ENCODE measurements at regions not wholly inside any gene's neighbourhood (a gene's known extent, or its start where the extent isn't known, plus 50 kb on each side); places are given as distances from the start of the nearest gene placed in this dataset.

DNA sequence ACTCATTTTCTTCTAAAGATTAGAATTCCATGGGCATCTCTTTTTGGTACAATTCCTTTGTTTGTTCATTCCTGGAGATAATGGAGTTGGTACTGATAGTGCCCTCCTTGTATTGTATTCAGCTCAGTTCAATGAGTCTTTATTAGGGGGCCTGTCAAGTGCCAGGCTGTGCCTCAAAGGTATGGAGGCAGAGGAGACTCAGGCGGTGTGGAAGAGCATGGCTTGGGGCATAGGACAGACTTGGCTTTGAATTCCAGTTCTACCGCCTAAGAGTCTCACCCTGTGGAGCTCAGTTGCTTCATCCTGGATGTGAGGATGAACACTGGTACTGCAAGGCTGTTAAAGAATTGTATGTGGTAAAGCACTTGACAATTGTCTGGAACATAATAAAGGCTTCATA, 196.6 kb upstream of the IL12A start:
- Histone ChIP-seq H3K9ac (ENCODE audit: low read depth in 1 of 2, low read length in 2 of 2) (no peak overlapping the region), H3K4me1 (ENCODE audit: control insufficient read depth in 2 of 2, insufficient read depth in 2 of 2, low read length in 2 of 2) (peaks cover 19 to 35% of the 10 kb centered on the region in 2 donors), H3K9me3 (ENCODE audit: control insufficient read depth in 2 of 2, low read length in 2 of 2) (no peaks in the 10 kb centered on the region), H3K36me3 (ENCODE audit: control insufficient read depth in 2 of 2, insufficient read depth in 2 of 2, low read length in 2 of 2) (no peaks in the 10 kb centered on the region), H3K27me3 (ENCODE audit: control insufficient read depth in 2 of 2, insufficient read depth in 2 of 2, low read length in 2 of 2) (no peaks in the 10 kb centered on the region), H3K4me3 (ENCODE audit: low read length in 2 of 2) (no peak overlapping the region), H3K27ac (ENCODE audit: low read depth in 2 of 2, low read length in 2 of 2) (no peak overlapping the region)

DNA sequence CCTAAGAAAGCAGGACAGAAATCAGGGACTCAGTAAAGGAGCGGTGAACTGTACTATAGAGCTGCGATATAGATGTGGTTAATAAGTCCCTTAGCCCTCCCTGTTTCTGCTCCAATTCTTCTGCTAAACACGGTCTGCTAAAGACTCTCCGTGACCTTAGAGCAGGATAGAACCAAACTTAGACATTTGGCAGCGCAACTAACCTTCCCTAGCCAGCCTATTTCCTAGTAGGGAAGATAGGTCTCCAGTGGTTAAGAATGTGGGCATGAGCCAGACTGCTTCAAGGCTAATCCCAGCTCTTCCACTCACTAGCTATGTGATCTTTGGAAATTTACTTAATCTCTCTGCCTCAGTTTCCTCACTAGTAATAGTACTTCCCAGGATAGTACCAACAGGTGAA, 193.6 kb upstream of the IL12A start:
- Histone ChIP-seq H3K36me3 (ENCODE audit: control insufficient read depth in 2 of 2, insufficient read depth in 2 of 2, low read length in 2 of 2) (no peaks in the 10 kb centered on the region), H3K27me3 (ENCODE audit: control insufficient read depth in 2 of 2, insufficient read depth in 2 of 2, low read length in 2 of 2) (no peaks in the 10 kb centered on the region), H3K27ac (ENCODE audit: low read depth in 2 of 2, low read length in 2 of 2) (peak overlapping the region; percentile 39 to 56), H3K4me3 (ENCODE audit: low read length in 2 of 2) (no peak overlapping the region), H3K4me1 (ENCODE audit: control insufficient read depth in 2 of 2, insufficient read depth in 2 of 2, low read length in 2 of 2) (peaks cover 5 to 19% of the 10 kb centered on the region in 2 donors), H3K9ac (ENCODE audit: low read depth in 1 of 2, low read length in 2 of 2) (no peak overlapping the region), H3K9me3 (ENCODE audit: control insufficient read depth in 2 of 2, low read length in 2 of 2) (no peaks in the 10 kb centered on the region)

GRCh38 chr3:159795681-159796175, 192.9 kb upstream of the IL12A start:
- Histone ChIP-seq H3K4me1 (ENCODE audit: control insufficient read depth in 2 of 2, insufficient read depth in 2 of 2, low read length in 2 of 2) (peaks cover 5 to 15% of the 10 kb centered on the region in 2 donors), H3K27ac (ENCODE audit: low read depth in 2 of 2, low read length in 2 of 2) (peak overlapping the region; percentile 39 to 56), H3K36me3 (ENCODE audit: control insufficient read depth in 2 of 2, insufficient read depth in 2 of 2, low read length in 2 of 2) (no peaks in the 10 kb centered on the region), H3K27me3 (ENCODE audit: control insufficient read depth in 2 of 2, insufficient read depth in 2 of 2, low read length in 2 of 2) (no peaks in the 10 kb centered on the region), H3K9ac (ENCODE audit: low read depth in 1 of 2, low read length in 2 of 2) (no peak overlapping the region), H3K4me3 (ENCODE audit: low read length in 2 of 2) (no peak overlapping the region), H3K9me3 (ENCODE audit: control insufficient read depth in 2 of 2, low read length in 2 of 2) (no peaks in the 10 kb centered on the region)

DNA sequence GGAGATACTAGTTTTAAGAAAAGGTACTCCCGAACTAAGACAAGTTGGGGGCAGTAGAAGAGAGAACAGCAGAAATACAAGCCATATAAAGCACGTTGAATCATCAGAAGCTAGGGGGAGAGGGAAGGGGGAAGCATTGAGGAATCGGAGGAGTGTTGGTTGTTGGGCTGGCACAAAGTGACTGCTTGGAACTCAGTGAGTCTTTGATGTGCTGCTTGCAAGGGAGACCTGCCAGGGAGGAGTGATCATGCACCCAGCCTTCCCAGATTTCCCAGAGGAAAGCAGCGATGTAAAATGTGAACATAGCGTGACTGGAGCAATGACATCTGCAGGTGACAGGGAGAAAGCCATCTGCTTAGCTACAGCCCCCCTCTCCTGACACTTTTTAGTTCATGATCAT, 192.4 kb upstream of the IL12A start:
- peaks cover 5 to 11% of the 10 kb centered on the region in 2 donors for H3K4me1 ChIP-seq (ENCODE audit: control insufficient read depth in 2 of 2, insufficient read depth in 2 of 2, low read length in 2 of 2)
- peak overlapping the region; percentile 28 to 56 for H3K27ac ChIP-seq (ENCODE audit: low read depth in 2 of 2, low read length in 2 of 2)
- no peak overlapping the region for H3K9ac ChIP-seq (ENCODE audit: low read depth in 1 of 2, low read length in 2 of 2)
- H3K9me3 ChIP-seq (ENCODE audit: control insufficient read depth in 2 of 2, low read length in 2 of 2): no peaks in the 10 kb centered on the region
- H3K4me3 ChIP-seq (ENCODE audit: low read length in 2 of 2): no peak overlapping the region
- H3K27me3 ChIP-seq (ENCODE audit: control insufficient read depth in 2 of 2, insufficient read depth in 2 of 2, low read length in 2 of 2): no peaks in the 10 kb centered on the region
- no peaks in the 10 kb centered on the region for H3K36me3 ChIP-seq (ENCODE audit: control insufficient read depth in 2 of 2, insufficient read depth in 2 of 2, low read length in 2 of 2)

DNA sequence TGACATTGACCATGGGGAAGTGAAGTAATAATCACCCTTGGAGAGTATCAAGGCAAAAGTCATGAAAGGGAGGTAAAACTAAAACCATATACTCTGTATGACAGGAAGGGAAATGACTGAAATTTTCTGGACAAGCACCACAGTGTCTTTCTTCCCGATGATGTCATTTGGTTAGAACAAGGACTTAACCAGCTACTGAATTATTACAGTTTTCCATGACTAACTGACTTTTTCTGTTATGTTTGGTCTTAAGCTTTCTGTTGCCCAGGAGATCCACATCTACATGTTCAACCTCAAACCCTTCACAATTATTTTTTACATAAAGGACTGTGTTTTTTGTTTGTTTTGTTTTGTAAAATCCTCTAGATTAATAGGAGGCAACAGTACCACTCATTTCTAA, 191.9 kb upstream of the IL12A start:
- peak overlapping the region; percentile 28 to 56 for H3K27ac ChIP-seq (ENCODE audit: low read depth in 2 of 2, low read length in 2 of 2)
- H3K4me1 ChIP-seq (ENCODE audit: control insufficient read depth in 2 of 2, insufficient read depth in 2 of 2, low read length in 2 of 2): peaks cover 5 to 8% of the 10 kb centered on the region in 2 donors
- H3K9ac ChIP-seq (ENCODE audit: low read depth in 1 of 2, low read length in 2 of 2): no peak overlapping the region

GRCh38 chr3:159797771-159798170, 190.9 kb upstream of the IL12A start:
- H3K27ac ChIP-seq (ENCODE audit: low read depth in 2 of 2, low read length in 2 of 2): no peak overlapping the region
- no peaks in the 10 kb centered on the region for H3K27me3 ChIP-seq (ENCODE audit: control insufficient read depth in 2 of 2, insufficient read depth in 2 of 2, low read length in 2 of 2)
- H3K4me1 ChIP-seq (ENCODE audit: control insufficient read depth in 2 of 2, insufficient read depth in 2 of 2, low read length in 2 of 2): peaks cover 5 to 8% of the 10 kb centered on the region in 2 donors
- H3K9ac ChIP-seq (ENCODE audit: low read depth in 1 of 2, low read length in 2 of 2): no peak overlapping the region
- H3K4me3 ChIP-seq (ENCODE audit: low read length in 2 of 2): no peak overlapping the region
- no peaks in the 10 kb centered on the region for H3K36me3 ChIP-seq (ENCODE audit: control insufficient read depth in 2 of 2, insufficient read depth in 2 of 2, low read length in 2 of 2)
- H3K9me3 ChIP-seq (ENCODE audit: control insufficient read depth in 2 of 2, low read length in 2 of 2): no peaks in the 10 kb centered on the region

More for the DNA sequence above, 191.9 kb upstream of the IL12A start:
- H3K27me3 ChIP-seq (ENCODE audit: control insufficient read depth in 2 of 2, insufficient read depth in 2 of 2, low read length in 2 of 2): no peaks in the 10 kb centered on the region
- H3K9me3 ChIP-seq (ENCODE audit: control insufficient read depth in 2 of 2, low read length in 2 of 2): no peaks in the 10 kb centered on the region
- H3K36me3 ChIP-seq (ENCODE audit: control insufficient read depth in 2 of 2, insufficient read depth in 2 of 2, low read length in 2 of 2): no peaks in the 10 kb centered on the region
- H3K4me3 ChIP-seq (ENCODE audit: low read length in 2 of 2): no peak overlapping the region

GRCh38 chr3:159798951-159799350, 189.7 kb upstream of the IL12A start:
- Histone ChIP-seq H3K4me1 (ENCODE audit: control insufficient read depth in 2 of 2, insufficient read depth in 2 of 2, low read length in 2 of 2) (peaks cover 5 to 8% of the 10 kb centered on the region in 2 donors), H3K36me3 (ENCODE audit: control insufficient read depth in 2 of 2, insufficient read depth in 2 of 2, low read length in 2 of 2) (no peaks in the 10 kb centered on the region), H3K4me3 (ENCODE audit: low read length in 2 of 2) (no peak overlapping the region), H3K9ac (ENCODE audit: low read depth in 1 of 2, low read length in 2 of 2) (no peak overlapping the region), H3K27me3 (ENCODE audit: control insufficient read depth in 2 of 2, insufficient read depth in 2 of 2, low read length in 2 of 2) (no peaks in the 10 kb centered on the region), H3K9me3 (ENCODE audit: control insufficient read depth in 2 of 2, low read length in 2 of 2) (no peaks in the 10 kb centered on the region), H3K27ac (ENCODE audit: low read depth in 2 of 2, low read length in 2 of 2) (peak overlapping the region in 1 of 2 donors; percentile 7)

DNA sequence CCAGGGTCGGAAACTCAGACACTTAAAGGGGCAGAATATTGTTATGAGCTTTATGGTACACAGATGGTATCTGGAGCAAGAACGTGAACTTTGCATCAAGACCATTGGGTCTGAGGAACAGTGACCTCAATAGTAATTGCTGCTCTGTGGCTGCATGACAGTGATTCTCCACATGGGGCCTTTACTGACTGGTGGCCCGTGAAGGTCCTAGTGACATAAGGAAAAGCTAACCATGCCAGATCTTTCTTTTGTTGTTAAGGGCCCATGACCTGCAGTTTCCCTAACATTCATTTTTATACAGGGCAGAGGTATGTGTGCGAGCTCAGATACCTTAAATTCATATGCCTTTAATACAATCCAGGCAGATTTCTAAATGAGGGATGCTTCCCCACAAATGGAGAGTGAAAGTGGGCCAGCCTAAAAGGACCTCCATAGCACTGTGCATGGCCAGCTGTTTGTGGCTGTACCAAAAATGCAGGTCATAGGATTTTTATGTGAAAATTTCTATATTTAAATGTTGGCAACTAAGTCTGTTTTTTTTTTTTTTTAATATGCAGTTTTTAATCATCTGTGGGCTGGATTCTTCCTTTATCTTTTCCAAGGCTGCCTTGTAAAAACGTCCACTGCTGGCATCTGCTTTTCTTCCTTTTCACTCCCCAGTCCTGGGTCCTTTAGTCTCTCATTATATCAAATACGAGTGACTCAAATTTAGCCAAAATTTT, 188.0 kb upstream of the IL12A start:
- Histone ChIP-seq H3K9ac (ENCODE audit: low read depth in 1 of 2, low read length in 2 of 2) (no peak overlapping the region), H3K4me1 (ENCODE audit: control insufficient read depth in 2 of 2, insufficient read depth in 2 of 2, low read length in 2 of 2) (peaks cover 5 to 8% of the 10 kb centered on the region in 2 donors), H3K4me3 (ENCODE audit: low read length in 2 of 2) (no peak overlapping the region), H3K27me3 (ENCODE audit: control insufficient read depth in 2 of 2, insufficient read depth in 2 of 2, low read length in 2 of 2) (no peaks in the 10 kb centered on the region), H3K9me3 (ENCODE audit: control insufficient read depth in 2 of 2, low read length in 2 of 2) (no peaks in the 10 kb centered on the region), H3K36me3 (ENCODE audit: control insufficient read depth in 2 of 2, insufficient read depth in 2 of 2, low read length in 2 of 2) (no peaks in the 10 kb centered on the region), H3K27ac (ENCODE audit: low read depth in 2 of 2, low read length in 2 of 2) (no peak overlapping the region)

DNA sequence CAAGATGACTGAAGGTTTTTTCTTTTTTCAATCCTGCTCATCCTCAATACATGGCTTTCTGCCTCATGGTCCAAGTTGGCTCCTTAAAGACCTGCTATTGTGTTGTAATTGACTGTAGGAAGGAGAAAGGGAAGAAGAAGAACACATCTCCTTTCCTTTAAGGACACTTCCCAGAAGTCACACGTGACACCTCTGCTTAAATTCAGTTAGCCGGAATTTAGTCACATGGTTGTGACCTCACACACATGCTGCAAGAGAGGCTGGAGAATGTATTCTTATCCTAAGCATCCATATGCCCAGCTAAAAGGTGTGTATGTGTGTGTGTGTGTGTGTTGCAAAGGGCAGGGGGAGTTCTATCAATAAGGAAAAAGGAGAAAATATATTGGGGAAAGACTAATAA, 185.8 kb upstream of the IL12A start:
- Histone ChIP-seq H3K9ac (ENCODE audit: low read depth in 1 of 2, low read length in 2 of 2) (no peak overlapping the region), H3K27me3 (ENCODE audit: control insufficient read depth in 2 of 2, insufficient read depth in 2 of 2, low read length in 2 of 2) (no peaks in the 10 kb centered on the region), H3K9me3 (ENCODE audit: control insufficient read depth in 2 of 2, low read length in 2 of 2) (no peaks in the 10 kb centered on the region), H3K4me1 (ENCODE audit: control insufficient read depth in 2 of 2, insufficient read depth in 2 of 2, low read length in 2 of 2) (peaks cover under 1 to 2% of the 10 kb centered on the region in 2 donors), H3K27ac (ENCODE audit: low read depth in 2 of 2, low read length in 2 of 2) (no peak overlapping the region), H3K4me3 (ENCODE audit: low read length in 2 of 2) (no peak overlapping the region), H3K36me3 (ENCODE audit: control insufficient read depth in 2 of 2, insufficient read depth in 2 of 2, low read length in 2 of 2) (no peaks in the 10 kb centered on the region)

DNA sequence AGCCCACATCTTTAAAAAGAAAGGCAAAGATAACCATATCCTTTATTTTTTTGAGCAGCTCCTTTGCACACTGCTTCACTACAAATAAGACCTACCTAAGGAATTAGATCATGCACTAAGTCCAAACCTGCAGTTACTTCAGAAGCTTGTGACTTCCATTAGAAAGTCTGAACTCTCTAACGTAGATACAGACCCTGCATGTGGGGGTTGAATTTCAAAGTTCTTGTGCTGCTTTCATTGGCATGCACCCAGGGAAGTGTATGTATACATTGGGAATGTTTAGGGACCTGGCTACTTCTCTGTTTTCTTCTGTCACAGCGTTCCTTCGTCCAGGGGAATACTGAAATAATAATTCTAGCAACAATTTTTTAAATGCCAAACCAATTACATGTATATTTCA, 185.2 kb upstream of the IL12A start:
- H3K4me1 ChIP-seq (ENCODE audit: control insufficient read depth in 2 of 2, insufficient read depth in 2 of 2, low read length in 2 of 2): no peaks in the 10 kb centered on the region
- H3K9ac ChIP-seq (ENCODE audit: low read depth in 1 of 2, low read length in 2 of 2): no peak overlapping the region
- H3K27ac ChIP-seq (ENCODE audit: low read depth in 2 of 2, low read length in 2 of 2): no peak overlapping the region
- H3K27me3 ChIP-seq (ENCODE audit: control insufficient read depth in 2 of 2, insufficient read depth in 2 of 2, low read length in 2 of 2): no peaks in the 10 kb centered on the region
- H3K36me3 ChIP-seq (ENCODE audit: control insufficient read depth in 2 of 2, insufficient read depth in 2 of 2, low read length in 2 of 2): no peaks in the 10 kb centered on the region
- no peak overlapping the region for H3K4me3 ChIP-seq (ENCODE audit: low read length in 2 of 2)
- H3K9me3 ChIP-seq (ENCODE audit: control insufficient read depth in 2 of 2, low read length in 2 of 2): no peaks in the 10 kb centered on the region

Data from mucosa of rectum (tissue), 2 donors.